GM23338 (cell line): ENCODE measurements at regions not wholly inside any gene's neighbourhood (a gene's known extent, or its start where the extent isn't known, plus 50 kb on each side); places are given as distances from the start of the nearest gene placed in this dataset.

Experiments
- ATAC-seq: fragments of 200-7000 bp; cut with Tn5 transposase; 3 replicates; pipeline ENCODE4 v1.9.1; 2020
- DNase-seq: peaks from one replicate; pipeline ENCODE4 v3.0.0-alpha.2; 2015; ENCODE audit warnings: low spot score
- H2AFZ ChIP-seq: fragments of 200-600 bp; sonication (generic); 2 replicates; pipeline ENCODE4 v1.8.0; 2016; ENCODE audit warnings: antibody characterized with exemption, mild to moderate bottlenecking, moderate library complexity
- H3F3A ChIP-seq: fragments of 200-600 bp; sonication (generic); replicated peaks from 2 replicates; pipeline ENCODE4 v1.8.0; 2017; ENCODE audit warnings: antibody characterized with exemption, mixed run types, low read depth
- H3K27ac ChIP-seq: fragments of 200-600 bp; sonication (generic); 2 replicates; pipeline ENCODE4 v1.6.1; 2016; ENCODE audit warnings: low read depth
- H3K27me3 ChIP-seq: fragments of 200-600 bp; sonication (generic); 2 replicates; pipeline ENCODE4 v1.8.0; 2016; ENCODE audit warnings: mild to moderate bottlenecking, mixed run types, moderate library complexity; ENCODE audit not compliant: insufficient read depth
- H3K36me3 ChIP-seq: fragments of 200-600 bp; sonication (generic); 2 replicates; pipeline ENCODE4 v1.8.0; 2016; ENCODE audit warnings: mild to moderate bottlenecking; ENCODE audit not compliant: insufficient read depth
- H3K4me1 ChIP-seq: fragments of 200-600 bp; sonication (generic); 2 replicates; pipeline ENCODE4 v1.8.0; 2016; ENCODE audit warnings: mild to moderate bottlenecking, moderate library complexity; ENCODE audit not compliant: insufficient read depth
- H3K4me2 ChIP-seq: fragments of 200-600 bp; sonication (generic); 2 replicates; pipeline ENCODE4 v1.7.1; 2017; ENCODE audit warnings: mixed run types
- H3K4me3 ChIP-seq: fragments of 200-600 bp; sonication (generic); 2 replicates; pipeline ENCODE4 v1.6.1; 2016; ENCODE audit warnings: mixed run types
- H3K79me2 ChIP-seq: fragments of 200-600 bp; sonication (generic); replicated peaks from 2 replicates; pipeline ENCODE4 v1.8.0; 2017; ENCODE audit warnings: mild to moderate bottlenecking; ENCODE audit not compliant: insufficient read depth
- H3K9me2 ChIP-seq: fragments of 200-600 bp; sonication (generic); 2 replicates; pipeline ENCODE4 v1.8.0; 2017; ENCODE audit not compliant: insufficient read depth
- H4K20me1 ChIP-seq: fragments of 200-600 bp; sonication (generic); replicated peaks from 2 replicates; pipeline ENCODE4 v1.8.0; 2017; ENCODE audit warnings: mild to moderate bottlenecking; ENCODE audit not compliant: insufficient read depth
- H3K27ac Mint-ChIP-seq: 2 replicates; pipeline ENCODE4 v1.8.0; 2020; ENCODE audit warnings: inconsistent platforms, mild to moderate bottlenecking, moderate library complexity, mixed read lengths
- H3K27me3 Mint-ChIP-seq: 3 replicates; pipeline ENCODE4 v1.8.0; 2022; ENCODE audit warnings: low read depth, mild to moderate bottlenecking, moderate library complexity, mixed read lengths, inconsistent platforms; ENCODE audit not compliant: insufficient read depth, poor library complexity
- H3K36me3 Mint-ChIP-seq: 3 replicates; pipeline ENCODE4 v1.8.0; 2021; ENCODE audit warnings: low read depth, mild to moderate bottlenecking, inconsistent platforms, moderate library complexity, mixed read lengths
- H3K4me1 Mint-ChIP-seq: 3 replicates; pipeline ENCODE4 v1.8.0; 2020; ENCODE audit warnings: mild to moderate bottlenecking, inconsistent platforms, mixed read lengths
- H3K4me3 Mint-ChIP-seq: 3 replicates; pipeline ENCODE4 v1.8.0; 2021; ENCODE audit warnings: moderate library complexity, mild to moderate bottlenecking, inconsistent platforms, mixed read lengths
- H3K9me3 Mint-ChIP-seq: 3 replicates; pipeline ENCODE4 v1.8.0; 2020; ENCODE audit warnings: moderate library complexity, mild to moderate bottlenecking, inconsistent platforms, mixed read lengths
- CREB1 ChIP-seq: fragments of 250-450 bp; sonication (Bioruptor Pico); IDR thresholded peaks from 2 replicates; pipeline ENCODE4 v1.5.0; 2020; ENCODE audit warnings: low read depth, mild to moderate bottlenecking, moderate library complexity
- EZH2 ChIP-seq: fragments of 200-600 bp; sonication (generic); IDR thresholded peaks from one replicate; pipeline ENCODE4 v1.8.0; 2017; ENCODE audit warnings: antibody characterized with exemption, mild to moderate bottlenecking, low read depth; ENCODE audit not compliant: unreplicated experiment
- EZH2phosphoT487 ChIP-seq: fragments of 200-600 bp; sonication (generic); IDR thresholded peaks from one replicate; pipeline ENCODE4 v1.8.1; 2018; ENCODE audit warnings: antibody characterized with exemption; ENCODE audit not compliant: unreplicated experiment
- JUNB ChIP-seq: IDR thresholded peaks from one replicate; pipeline ENCODE4 v1.6.1; 2016; ENCODE audit warnings: antibody characterized with exemption; ENCODE audit not compliant: unreplicated experiment
- NANOG ChIP-seq: IDR thresholded peaks from 2 replicates; pipeline ENCODE4 v1.6.1; 2016; ENCODE audit warnings: antibody characterized with exemption, borderline replicate concordance
- POLR2AphosphoS5 ChIP-seq: IDR thresholded peaks from 2 replicates; pipeline ENCODE4 v1.6.1; 2016; ENCODE audit warnings: antibody characterized with exemption, low read depth
- STAT1 ChIP-seq: IDR thresholded peaks from one replicate; pipeline ENCODE4 v1.6.1; 2016; ENCODE audit warnings: antibody characterized with exemption; ENCODE audit not compliant: unreplicated experiment
- ZNF114 ChIP-seq: fragments of 250-450 bp; sonication (Bioruptor Pico); IDR thresholded peaks from 2 replicates; pipeline ENCODE4 v1.5.0; 2020; ENCODE audit warnings: mild to moderate bottlenecking, moderate library complexity
- ZNF331 ChIP-seq: fragments of 250-450 bp; sonication (Bioruptor Pico); IDR thresholded peaks from 2 replicates; pipeline ENCODE4 v1.5.0; 2020; ENCODE audit warnings: low read depth, mild to moderate bottlenecking, moderate library complexity
- TF ChIP-seq, protein P1 (sequence below), 2 experiments: fragments of 200-600 bp in 1 of 2; sonication (generic) in 1 of 2; conservative IDR thresholded peaks; 2 replicates each; pipeline versions ENCODE4 v1.5.1 to v1.6.1; 2016 to 2017; ENCODE audit warnings: antibody characterized with exemption in 2 of 2, low read depth in 2 of 2, mild to moderate bottlenecking in 2 of 2, moderate library complexity in 1 of 2
- TF ChIP-seq, protein P2 (sequence below): IDR thresholded peaks from one replicate; pipeline ENCODE4 v1.6.1; 2018; ENCODE audit warnings: antibody characterized with exemption; ENCODE audit not compliant: unreplicated experiment
- TF ChIP-seq, protein P3 (sequence below): IDR thresholded peaks from 2 replicates; pipeline ENCODE4 v1.6.1; 2016; ENCODE audit warnings: antibody characterized with exemption
- TF ChIP-seq, protein P4 (sequence below): fragments of 250-450 bp; sonication (Bioruptor Pico); IDR thresholded peaks from 2 replicates; pipeline ENCODE4 v1.5.0; 2020; ENCODE audit warnings: mild to moderate bottlenecking, moderate library complexity

DNA sequence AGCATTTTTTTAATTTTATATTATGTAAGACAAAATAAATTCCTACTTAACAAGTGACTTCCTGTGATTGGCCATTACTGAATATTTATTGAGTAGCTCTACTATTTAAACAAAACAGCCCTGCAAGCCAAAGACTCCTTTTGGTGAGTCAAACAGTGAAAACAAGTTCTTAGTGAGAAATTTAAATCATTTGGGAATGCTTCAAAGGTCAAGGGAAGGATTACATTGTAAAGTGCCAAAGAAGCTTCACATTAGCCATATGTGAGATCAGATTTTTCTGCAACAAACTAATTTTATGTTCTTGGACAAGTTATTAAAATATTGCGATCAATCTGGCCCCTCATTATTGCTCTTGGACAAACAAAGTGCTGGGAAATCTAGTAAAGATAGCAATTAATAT lies 795.4 kb upstream of the MGAT4C start (continued):
- TF ChIP-seq ZNF331: no peak
- no peak for TF ChIP-seq EZH2phosphoT487
- TF ChIP-seq NANOG: no peak
- TF ChIP-seq JUNB: no peak
- no peak for TF ChIP-seq CREB1
- TF ChIP-seq POLR2AphosphoS5: no peak

DNA sequence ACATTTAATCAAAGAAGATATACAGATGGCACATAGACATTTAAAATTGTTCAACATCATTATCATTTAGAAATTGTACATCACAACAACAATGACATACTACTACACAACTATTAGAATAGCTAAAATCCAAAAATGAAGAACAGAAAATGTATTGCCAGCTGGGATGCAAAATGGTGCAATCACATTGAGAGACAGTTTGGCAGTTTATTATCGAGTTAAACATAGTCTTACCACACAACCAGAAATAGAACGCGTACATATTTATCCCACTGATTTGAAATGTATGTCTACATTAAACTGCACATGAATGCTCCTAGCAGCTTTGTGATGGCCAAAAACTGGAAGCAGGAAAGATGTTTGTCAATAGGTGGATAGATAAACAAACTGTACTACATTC lies 791.5 kb upstream of the MGAT4C start:
- Histone ChIP-seq H3K9me2 (no peaks in the 10 kb centered on the region), H3K27ac (no peak overlapping the region), H3K4me2 (no peak overlapping the region), H3K79me2 (no peaks in the 10 kb centered on the region), H3K4me1 (no peaks in the 10 kb centered on the region), H3K27me3 (no peaks in the 10 kb centered on the region), H3K4me3 (no peak overlapping the region), H4K20me1 (no peaks in the 10 kb centered on the region), H3F3A (no peaks in the 10 kb centered on the region), H2AFZ (no peak overlapping the region), H3K36me3 (no peaks in the 10 kb centered on the region)
- peaks cover 6% of the 10 kb centered on the region; the same call in 2 of the 3 replicates for H3K4me1 Mint-ChIP-seq
- DNase-seq (no peak), ATAC-seq (no peak)
- H3K36me3 Mint-ChIP-seq: no peaks in the 10 kb centered on the region
- H3K27me3 Mint-ChIP-seq: no peaks in the 10 kb centered on the region
- H3K9me3 Mint-ChIP-seq: no peaks in the 10 kb centered on the region
- no peak overlapping the region for H3K4me3 Mint-ChIP-seq
- no peak overlapping the region for H3K27ac Mint-ChIP-seq
- TF ChIP-seq, protein P1, sequence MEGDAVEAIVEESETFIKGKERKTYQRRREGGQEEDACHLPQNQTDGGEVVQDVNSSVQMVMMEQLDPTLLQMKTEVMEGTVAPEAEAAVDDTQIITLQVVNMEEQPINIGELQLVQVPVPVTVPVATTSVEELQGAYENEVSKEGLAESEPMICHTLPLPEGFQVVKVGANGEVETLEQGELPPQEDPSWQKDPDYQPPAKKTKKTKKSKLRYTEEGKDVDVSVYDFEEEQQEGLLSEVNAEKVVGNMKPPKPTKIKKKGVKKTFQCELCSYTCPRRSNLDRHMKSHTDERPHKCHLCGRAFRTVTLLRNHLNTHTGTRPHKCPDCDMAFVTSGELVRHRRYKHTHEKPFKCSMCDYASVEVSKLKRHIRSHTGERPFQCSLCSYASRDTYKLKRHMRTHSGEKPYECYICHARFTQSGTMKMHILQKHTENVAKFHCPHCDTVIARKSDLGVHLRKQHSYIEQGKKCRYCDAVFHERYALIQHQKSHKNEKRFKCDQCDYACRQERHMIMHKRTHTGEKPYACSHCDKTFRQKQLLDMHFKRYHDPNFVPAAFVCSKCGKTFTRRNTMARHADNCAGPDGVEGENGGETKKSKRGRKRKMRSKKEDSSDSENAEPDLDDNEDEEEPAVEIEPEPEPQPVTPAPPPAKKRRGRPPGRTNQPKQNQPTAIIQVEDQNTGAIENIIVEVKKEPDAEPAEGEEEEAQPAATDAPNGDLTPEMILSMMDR (conservative IDR thresholded peaks at IDR 0.05; ENCODE audit: low read depth in 2 of 2): no peak
- TF ChIP-seq NANOG (no peak), EZH2phosphoT487 (no peak), STAT1 (no peak), EZH2 (no peak), ZNF331 (no peak), ZNF114 (CRISPR knock-in tag) (no peak), POLR2AphosphoS5 (no peak), CREB1 (no peak), JUNB (no peak)
- TF ChIP-seq, protein P2, sequence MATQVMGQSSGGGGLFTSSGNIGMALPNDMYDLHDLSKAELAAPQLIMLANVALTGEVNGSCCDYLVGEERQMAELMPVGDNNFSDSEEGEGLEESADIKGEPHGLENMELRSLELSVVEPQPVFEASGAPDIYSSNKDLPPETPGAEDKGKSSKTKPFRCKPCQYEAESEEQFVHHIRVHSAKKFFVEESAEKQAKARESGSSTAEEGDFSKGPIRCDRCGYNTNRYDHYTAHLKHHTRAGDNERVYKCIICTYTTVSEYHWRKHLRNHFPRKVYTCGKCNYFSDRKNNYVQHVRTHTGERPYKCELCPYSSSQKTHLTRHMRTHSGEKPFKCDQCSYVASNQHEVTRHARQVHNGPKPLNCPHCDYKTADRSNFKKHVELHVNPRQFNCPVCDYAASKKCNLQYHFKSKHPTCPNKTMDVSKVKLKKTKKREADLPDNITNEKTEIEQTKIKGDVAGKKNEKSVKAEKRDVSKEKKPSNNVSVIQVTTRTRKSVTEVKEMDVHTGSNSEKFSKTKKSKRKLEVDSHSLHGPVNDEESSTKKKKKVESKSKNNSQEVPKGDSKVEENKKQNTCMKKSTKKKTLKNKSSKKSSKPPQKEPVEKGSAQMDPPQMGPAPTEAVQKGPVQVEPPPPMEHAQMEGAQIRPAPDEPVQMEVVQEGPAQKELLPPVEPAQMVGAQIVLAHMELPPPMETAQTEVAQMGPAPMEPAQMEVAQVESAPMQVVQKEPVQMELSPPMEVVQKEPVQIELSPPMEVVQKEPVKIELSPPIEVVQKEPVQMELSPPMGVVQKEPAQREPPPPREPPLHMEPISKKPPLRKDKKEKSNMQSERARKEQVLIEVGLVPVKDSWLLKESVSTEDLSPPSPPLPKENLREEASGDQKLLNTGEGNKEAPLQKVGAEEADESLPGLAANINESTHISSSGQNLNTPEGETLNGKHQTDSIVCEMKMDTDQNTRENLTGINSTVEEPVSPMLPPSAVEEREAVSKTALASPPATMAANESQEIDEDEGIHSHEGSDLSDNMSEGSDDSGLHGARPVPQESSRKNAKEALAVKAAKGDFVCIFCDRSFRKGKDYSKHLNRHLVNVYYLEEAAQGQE: no peak
- TF ChIP-seq, protein P3, sequence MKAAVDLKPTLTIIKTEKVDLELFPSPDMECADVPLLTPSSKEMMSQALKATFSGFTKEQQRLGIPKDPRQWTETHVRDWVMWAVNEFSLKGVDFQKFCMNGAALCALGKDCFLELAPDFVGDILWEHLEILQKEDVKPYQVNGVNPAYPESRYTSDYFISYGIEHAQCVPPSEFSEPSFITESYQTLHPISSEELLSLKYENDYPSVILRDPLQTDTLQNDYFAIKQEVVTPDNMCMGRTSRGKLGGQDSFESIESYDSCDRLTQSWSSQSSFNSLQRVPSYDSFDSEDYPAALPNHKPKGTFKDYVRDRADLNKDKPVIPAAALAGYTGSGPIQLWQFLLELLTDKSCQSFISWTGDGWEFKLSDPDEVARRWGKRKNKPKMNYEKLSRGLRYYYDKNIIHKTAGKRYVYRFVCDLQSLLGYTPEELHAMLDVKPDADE: no peak
- TF ChIP-seq, protein P4, sequence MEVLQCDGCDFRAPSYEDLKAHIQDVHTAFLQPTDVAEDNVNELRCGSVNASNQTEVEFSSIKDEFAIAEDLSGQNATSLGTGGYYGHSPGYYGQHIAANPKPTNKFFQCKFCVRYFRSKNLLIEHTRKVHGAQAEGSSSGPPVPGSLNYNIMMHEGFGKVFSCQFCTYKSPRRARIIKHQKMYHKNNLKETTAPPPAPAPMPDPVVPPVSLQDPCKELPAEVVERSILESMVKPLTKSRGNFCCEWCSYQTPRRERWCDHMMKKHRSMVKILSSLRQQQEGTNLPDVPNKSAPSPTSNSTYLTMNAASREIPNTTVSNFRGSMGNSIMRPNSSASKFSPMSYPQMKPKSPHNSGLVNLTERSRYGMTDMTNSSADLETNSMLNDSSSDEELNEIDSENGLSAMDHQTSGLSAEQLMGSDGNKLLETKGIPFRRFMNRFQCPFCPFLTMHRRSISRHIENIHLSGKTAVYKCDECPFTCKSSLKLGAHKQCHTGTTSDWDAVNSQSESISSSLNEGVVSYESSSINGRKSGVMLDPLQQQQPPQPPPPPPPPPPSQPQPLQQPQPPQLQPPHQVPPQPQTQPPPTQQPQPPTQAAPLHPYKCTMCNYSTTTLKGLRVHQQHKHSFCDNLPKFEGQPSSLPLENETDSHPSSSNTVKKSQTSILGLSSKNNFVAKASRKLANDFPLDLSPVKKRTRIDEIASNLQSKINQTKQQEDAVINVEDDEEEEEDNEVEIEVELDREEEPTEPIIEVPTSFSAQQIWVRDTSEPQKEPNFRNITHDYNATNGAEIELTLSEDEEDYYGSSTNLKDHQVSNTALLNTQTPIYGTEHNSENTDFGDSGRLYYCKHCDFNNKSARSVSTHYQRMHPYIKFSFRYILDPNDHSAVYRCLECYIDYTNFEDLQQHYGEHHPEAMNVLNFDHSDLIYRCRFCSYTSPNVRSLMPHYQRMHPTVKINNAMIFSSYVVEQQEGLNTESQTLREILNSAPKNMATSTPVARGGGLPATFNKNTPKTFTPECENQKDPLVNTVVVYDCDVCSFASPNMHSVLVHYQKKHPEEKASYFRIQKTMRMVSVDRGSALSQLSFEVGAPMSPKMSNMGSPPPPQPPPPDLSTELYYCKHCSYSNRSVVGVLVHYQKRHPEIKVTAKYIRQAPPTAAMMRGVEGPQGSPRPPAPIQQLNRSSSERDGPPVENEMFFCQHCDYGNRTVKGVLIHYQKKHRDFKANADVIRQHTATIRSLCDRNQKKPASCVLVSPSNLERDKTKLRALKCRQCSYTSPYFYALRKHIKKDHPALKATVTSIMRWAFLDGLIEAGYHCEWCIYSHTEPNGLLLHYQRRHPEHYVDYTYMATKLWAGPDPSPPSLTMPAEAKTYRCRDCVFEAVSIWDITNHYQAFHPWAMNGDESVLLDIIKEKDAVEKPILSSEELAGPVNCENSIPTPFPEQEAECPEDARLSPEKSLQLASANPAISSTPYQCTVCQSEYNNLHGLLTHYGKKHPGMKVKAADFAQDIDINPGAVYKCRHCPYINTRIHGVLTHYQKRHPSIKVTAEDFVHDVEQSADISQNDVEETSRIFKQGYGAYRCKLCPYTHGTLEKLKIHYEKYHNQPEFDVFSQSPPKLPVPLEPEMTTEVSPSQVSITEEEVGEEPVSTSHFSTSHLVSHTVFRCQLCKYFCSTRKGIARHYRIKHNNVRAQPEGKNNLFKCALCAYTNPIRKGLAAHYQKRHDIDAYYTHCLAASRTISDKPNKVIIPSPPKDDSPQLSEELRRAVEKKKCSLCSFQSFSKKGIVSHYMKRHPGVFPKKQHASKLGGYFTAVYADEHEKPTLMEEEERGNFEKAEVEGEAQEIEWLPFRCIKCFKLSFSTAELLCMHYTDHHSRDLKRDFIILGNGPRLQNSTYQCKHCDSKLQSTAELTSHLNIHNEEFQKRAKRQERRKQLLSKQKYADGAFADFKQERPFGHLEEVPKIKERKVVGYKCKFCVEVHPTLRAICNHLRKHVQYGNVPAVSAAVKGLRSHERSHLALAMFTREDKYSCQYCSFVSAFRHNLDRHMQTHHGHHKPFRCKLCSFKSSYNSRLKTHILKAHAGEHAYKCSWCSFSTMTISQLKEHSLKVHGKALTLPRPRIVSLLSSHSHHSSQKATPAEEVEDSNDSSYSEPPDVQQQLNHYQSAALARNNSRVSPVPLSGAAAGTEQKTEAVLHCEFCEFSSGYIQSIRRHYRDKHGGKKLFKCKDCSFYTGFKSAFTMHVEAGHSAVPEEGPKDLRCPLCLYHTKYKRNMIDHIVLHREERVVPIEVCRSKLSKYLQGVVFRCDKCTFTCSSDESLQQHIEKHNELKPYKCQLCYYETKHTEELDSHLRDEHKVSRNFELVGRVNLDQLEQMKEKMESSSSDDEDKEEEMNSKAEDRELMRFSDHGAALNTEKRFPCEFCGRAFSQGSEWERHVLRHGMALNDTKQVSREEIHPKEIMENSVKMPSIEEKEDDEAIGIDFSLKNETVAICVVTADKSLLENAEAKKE (CRISPR knock-in tag): no peak
